ENCODE measurements at regions not wholly inside any gene's neighbourhood (a gene's known extent, or its start where the extent isn't known, plus 50 kb on each side); places are given as distances from the start of the nearest gene placed in this dataset.

- Mint-ChIP-seq H3K36me3 (no peaks in the 10 kb centered on the region), H3K27me3 (peaks cover 0 to 3% (median 0%) of the 10 kb centered on the region in 3 donors), H3K4me1 (no peaks in the 10 kb centered on the region), H3K9me3 (peaks cover 0 to 1% (median 0%) of the 10 kb centered on the region in 7 donors), H3K4me3 (no peak overlapping the region), H3K27ac (no peak overlapping the region)
- ATAC-seq (ENCODE audit: low read depth in 2 of 2) (no peak), DNase-seq (no peak)
These were observed 381.1 kb upstream of the RASGRP1 start for GRCh38 chr15:38945551-38946298.

GRCh38 chr15:38954090-38954489, 389.5 kb upstream of the RASGRP1 start:
- H3K27ac Mint-ChIP-seq, result no peak overlapping the region

GRCh38 chr15:38961456-38961855, 396.8 kb upstream of the RASGRP1 start:
- H3K36me3 Mint-ChIP-seq, result no peaks in the 10 kb centered on the region
- H3K27me3 Mint-ChIP-seq, result peaks cover 0 to 5% (median 0%) of the 10 kb centered on the region in 3 donors
- DNase-seq (no peak), ATAC-seq (ENCODE audit: low read depth in 2 of 2) (no peak)
- H3K4me3 Mint-ChIP-seq, result no peak overlapping the region
- peaks cover 0 to 5% (median 0%) of the 10 kb centered on the region in 7 donors for H3K9me3 Mint-ChIP-seq
- H3K4me1 Mint-ChIP-seq, result no peaks in the 10 kb centered on the region
- H3K27ac Mint-ChIP-seq, result no peak overlapping the region

More at GRCh38 chr15:38954090-38954489, 389.5 kb upstream of the RASGRP1 start:
- H3K4me3 Mint-ChIP-seq, result no peak overlapping the region
- no peaks in the 10 kb centered on the region for H3K4me1 Mint-ChIP-seq
- no peaks in the 10 kb centered on the region for H3K9me3 Mint-ChIP-seq
- no peak for ATAC-seq (ENCODE audit: low read depth in 2 of 2)
- H3K27me3 Mint-ChIP-seq, result peaks cover 0 to 10% (median 0%) of the 10 kb centered on the region in 3 donors
- H3K36me3 Mint-ChIP-seq, result no peaks in the 10 kb centered on the region
- DNase-seq, result no peak

- H3K4me3 Mint-ChIP-seq, result no peak overlapping the region
- ATAC-seq (ENCODE audit: low read depth in 2 of 2) (no peak), DNase-seq (no peak)
- no peak overlapping the region for H3K27ac Mint-ChIP-seq
- H3K9me3 Mint-ChIP-seq, result peaks cover 0 to 8% (median 0%) of the 10 kb centered on the region in 7 donors
- no peaks in the 10 kb centered on the region for H3K36me3 Mint-ChIP-seq
- peaks cover 0 to 5% (median 0%) of the 10 kb centered on the region in 3 donors for H3K27me3 Mint-ChIP-seq
- H3K4me1 Mint-ChIP-seq, result no peaks in the 10 kb centered on the region
These were observed 397.3 kb upstream of the RASGRP1 start for GRCh38 chr15:38961931-38962330.

- DNase-seq (no peak), ATAC-seq (ENCODE audit: low read depth in 2 of 2) (no peak)
- H3K4me1 Mint-ChIP-seq, result no peaks in the 10 kb centered on the region
- H3K27ac Mint-ChIP-seq, result no peak overlapping the region
- no peak overlapping the region for H3K4me3 Mint-ChIP-seq
- H3K9me3 Mint-ChIP-seq, result peaks cover 0 to 25% (median 7%) of the 10 kb centered on the region in 7 donors
- peaks cover 0 to 5% (median 0%) of the 10 kb centered on the region in 3 donors for H3K27me3 Mint-ChIP-seq
- H3K36me3 Mint-ChIP-seq, result peaks cover 0 to 4% of the 10 kb centered on the region in 2 donors
These were observed 408.2 kb upstream of the RASGRP1 start for GRCh38 chr15:38972831-38973230.

GRCh38 chr15:38975282-38975990, 410.8 kb upstream of the RASGRP1 start:
- no peaks in the 10 kb centered on the region for H3K4me1 Mint-ChIP-seq
- DNase-seq (no peak), ATAC-seq (ENCODE audit: low read depth in 2 of 2) (no peak)
- peaks cover 2 to 32% (median 11%) of the 10 kb centered on the region in 7 donors for H3K9me3 Mint-ChIP-seq
- peak overlapping the region in 1 of 6 donors; percentile 21 for H3K27ac Mint-ChIP-seq
- peaks cover 0 to 4% of the 10 kb centered on the region in 2 donors for H3K36me3 Mint-ChIP-seq
- H3K4me3 Mint-ChIP-seq, result no peak overlapping the region
- H3K27me3 Mint-ChIP-seq, result peaks cover 0 to 5% (median 0%) of the 10 kb centered on the region in 3 donors

DNA sequence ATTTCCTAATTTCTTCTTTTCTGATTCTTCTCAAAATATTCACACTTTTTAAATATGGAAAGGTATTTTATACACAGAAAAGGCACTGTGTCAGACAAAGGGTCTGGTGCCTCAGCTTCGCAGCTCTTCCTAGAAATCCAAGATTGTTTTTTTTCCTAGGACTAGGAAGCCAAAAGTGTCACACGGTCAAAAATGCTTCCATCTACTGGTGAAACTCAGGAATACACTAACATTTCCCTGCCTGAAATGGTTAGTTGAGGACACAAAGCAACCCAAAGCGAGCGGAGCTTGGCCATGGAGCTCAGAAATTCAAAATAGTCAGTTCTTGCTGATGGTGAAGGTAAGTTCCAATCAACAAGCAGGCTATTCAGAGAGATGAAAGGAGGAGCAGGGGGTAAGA, 426.5 kb upstream of the RASGRP1 start:
- peaks cover 0 to 11% (median 0%) of the 10 kb centered on the region in 3 donors for H3K27me3 Mint-ChIP-seq
- no peaks in the 10 kb centered on the region for H3K4me1 Mint-ChIP-seq
- H3K9me3 Mint-ChIP-seq, result peaks cover 0 to 2% (median 0%) of the 10 kb centered on the region in 7 donors
- no peaks in the 10 kb centered on the region for H3K36me3 Mint-ChIP-seq
- H3K27ac Mint-ChIP-seq, result no peak overlapping the region
- H3K4me3 Mint-ChIP-seq, result no peak overlapping the region
- ATAC-seq (ENCODE audit: low read depth in 2 of 2) (no peak), DNase-seq (no peak)

GRCh38 chr15:38991701-38992100, 427.1 kb upstream of the RASGRP1 start:
- H3K27me3 Mint-ChIP-seq, result peaks cover 0 to 11% (median 2%) of the 10 kb centered on the region in 3 donors
- no peak for ATAC-seq (ENCODE audit: low read depth in 2 of 2)
- H3K36me3 Mint-ChIP-seq, result no peaks in the 10 kb centered on the region
- no peak overlapping the region for H3K4me3 Mint-ChIP-seq
- no peaks in the 10 kb centered on the region for H3K4me1 Mint-ChIP-seq
- H3K9me3 Mint-ChIP-seq, result peaks cover 0 to 2% (median 0%) of the 10 kb centered on the region in 7 donors
- no peak for DNase-seq
- H3K27ac Mint-ChIP-seq, result no peak overlapping the region

DNA sequence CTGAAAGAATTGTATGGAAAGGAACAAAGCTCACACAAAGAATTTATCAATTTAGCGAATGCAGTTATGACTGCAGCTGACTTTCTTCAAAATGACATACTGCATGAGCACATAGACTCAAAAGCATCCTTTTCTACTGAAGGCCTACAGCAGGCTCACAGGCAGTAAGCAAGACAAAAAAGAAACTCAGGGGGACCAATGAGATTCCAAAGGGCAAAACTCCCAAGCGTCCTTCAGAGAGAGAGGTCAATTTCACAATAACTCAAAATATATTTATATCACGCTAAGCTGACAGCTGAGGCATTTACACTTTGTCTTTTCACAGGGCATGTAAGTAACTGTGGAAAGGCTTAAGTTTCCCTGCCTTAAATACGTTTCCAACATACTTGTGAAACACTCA, 427.9 kb upstream of the RASGRP1 start:
- ATAC-seq (ENCODE audit: low read depth in 2 of 2), result no peak
- Mint-ChIP-seq H3K36me3 (no peaks in the 10 kb centered on the region), H3K9me3 (peaks cover 0 to 2% (median 0%) of the 10 kb centered on the region in 7 donors), H3K4me3 (no peak overlapping the region), H3K27ac (no peak overlapping the region), H3K27me3 (peaks cover 0 to 11% (median 5%) of the 10 kb centered on the region in 3 donors), H3K4me1 (no peaks in the 10 kb centered on the region)
- no peak for DNase-seq

DNA sequence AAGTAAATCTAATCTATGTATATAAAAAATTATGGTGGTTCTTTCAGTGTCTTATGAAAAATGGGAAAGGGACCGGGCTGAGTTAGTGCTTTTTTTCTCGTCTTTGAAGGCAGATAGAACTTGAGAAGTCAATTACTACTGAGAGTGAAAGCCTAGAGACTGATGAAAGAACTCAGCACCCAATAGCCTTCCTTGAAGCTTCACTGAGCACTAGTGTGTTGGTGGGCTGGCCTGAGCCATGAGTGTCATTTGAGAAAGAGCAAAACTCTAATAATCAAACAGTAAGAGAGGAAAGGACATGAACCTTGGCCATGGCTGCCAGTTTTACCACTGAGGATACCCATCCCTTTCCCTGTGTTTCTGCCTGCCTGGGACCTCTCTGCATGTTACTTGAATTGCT, 428.3 kb upstream of the RASGRP1 start:
- Mint-ChIP-seq H3K27me3 (peaks cover 0 to 11% (median 5%) of the 10 kb centered on the region in 3 donors), H3K9me3 (peaks cover 0 to 2% (median 0%) of the 10 kb centered on the region in 7 donors), H3K4me3 (no peak overlapping the region), H3K4me1 (no peaks in the 10 kb centered on the region), H3K27ac (no peak overlapping the region), H3K36me3 (no peaks in the 10 kb centered on the region)
- no peak for ATAC-seq (ENCODE audit: low read depth in 2 of 2)
- DNase-seq, result no peak

DNA sequence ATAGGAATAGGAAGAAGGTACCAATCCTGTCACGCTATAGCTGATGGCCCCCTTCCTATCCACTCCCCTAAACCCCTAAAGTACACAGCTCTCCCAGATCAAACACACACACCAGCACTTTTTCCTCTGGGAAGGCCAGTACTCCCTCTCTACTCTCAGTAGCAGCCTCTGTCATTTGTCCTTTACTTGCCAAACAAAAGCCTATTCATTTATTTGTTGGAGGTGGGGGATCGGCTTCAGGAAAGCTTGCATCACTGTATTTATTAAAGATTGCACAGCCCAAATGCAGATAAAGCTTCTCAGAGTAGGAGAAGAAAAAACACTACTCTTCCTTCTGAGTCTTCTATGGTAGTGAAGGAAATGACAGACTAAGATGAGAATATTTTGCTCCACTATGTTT, 429.7 kb upstream of the RASGRP1 start:
- Mint-ChIP-seq H3K36me3 (no peaks in the 10 kb centered on the region), H3K4me3 (no peak overlapping the region), H3K9me3 (peaks cover 0 to 2% (median 0%) of the 10 kb centered on the region in 7 donors), H3K27ac (no peak overlapping the region), H3K27me3 (peaks cover 0 to 11% (median 5%) of the 10 kb centered on the region in 3 donors), H3K4me1 (no peaks in the 10 kb centered on the region)
- no peak for DNase-seq
- no peak for ATAC-seq (ENCODE audit: low read depth in 2 of 2)

DNA sequence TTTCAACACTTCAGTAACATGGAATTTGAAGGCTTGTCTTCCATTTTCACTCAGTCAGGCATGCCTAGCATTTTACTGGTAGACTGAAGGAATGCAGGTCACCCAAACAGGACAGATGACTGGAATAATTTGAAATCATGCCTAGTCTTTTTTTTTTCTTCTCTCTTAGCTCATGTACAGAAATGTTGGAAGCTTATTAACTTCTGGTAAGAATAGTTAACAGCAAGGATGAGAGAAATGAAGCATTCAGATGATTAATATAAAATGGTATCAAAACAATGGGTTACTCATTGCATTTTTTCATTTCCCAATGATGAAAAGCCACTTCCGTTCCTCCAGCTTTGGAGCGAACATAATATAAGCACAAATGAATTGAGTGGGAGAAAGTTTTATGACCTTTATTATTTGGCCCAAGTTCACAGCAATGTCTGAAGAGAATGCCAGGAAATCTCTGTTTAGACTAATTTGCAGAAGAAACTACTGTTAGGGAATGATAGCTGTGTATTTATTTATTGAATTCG, 431.6 kb upstream of the RASGRP1 start:
- no peak for ATAC-seq (ENCODE audit: low read depth in 2 of 2)

GRCh38 chr15:38997841-38998240, 433.2 kb upstream of the RASGRP1 start:
- no peak for ATAC-seq (ENCODE audit: low read depth in 2 of 2)
- H3K27me3 Mint-ChIP-seq, result peaks cover 0 to 22% (median 5%) of the 10 kb centered on the region in 3 donors

More for the DNA sequence above, 431.6 kb upstream of the RASGRP1 start:
- Mint-ChIP-seq H3K27ac (no peak overlapping the region), H3K4me1 (no peaks in the 10 kb centered on the region), H3K36me3 (peaks cover 0 to 4% of the 10 kb centered on the region in 2 donors), H3K4me3 (no peak overlapping the region), H3K9me3 (peaks cover 0 to 2% (median 0%) of the 10 kb centered on the region in 7 donors), H3K27me3 (peaks cover 0 to 20% (median 5%) of the 10 kb centered on the region in 3 donors)
- no peak for DNase-seq

More at GRCh38 chr15:38997841-38998240, 433.2 kb upstream of the RASGRP1 start:
- peaks cover 0 to 4% of the 10 kb centered on the region in 2 donors for H3K36me3 Mint-ChIP-seq
- no peak overlapping the region for H3K4me3 Mint-ChIP-seq
- no peak for DNase-seq
- H3K4me1 Mint-ChIP-seq, result no peaks in the 10 kb centered on the region
- peaks cover 0 to 3% (median under 1%) of the 10 kb centered on the region in 7 donors for H3K9me3 Mint-ChIP-seq
- no peak overlapping the region for H3K27ac Mint-ChIP-seq

Data from naive B cell (primary cell).